GM18519 (cell line): ENCODE measurements at regions not wholly inside any gene's neighbourhood (a gene's known extent, or its start where the extent isn't known, plus 50 kb on each side); places are given as distances from the start of the nearest gene placed in this dataset.

ENCODE experiments used
- ATAC-seq: cut with Tn5 transposase; IDR thresholded peaks from one replicate; pipeline ENCODE4 v1.9.1; 2021; ENCODE audit warnings: mild to moderate bottlenecking, moderate library complexity; ENCODE audit not compliant: unreplicated experiment, low FRiP score

DNA sequence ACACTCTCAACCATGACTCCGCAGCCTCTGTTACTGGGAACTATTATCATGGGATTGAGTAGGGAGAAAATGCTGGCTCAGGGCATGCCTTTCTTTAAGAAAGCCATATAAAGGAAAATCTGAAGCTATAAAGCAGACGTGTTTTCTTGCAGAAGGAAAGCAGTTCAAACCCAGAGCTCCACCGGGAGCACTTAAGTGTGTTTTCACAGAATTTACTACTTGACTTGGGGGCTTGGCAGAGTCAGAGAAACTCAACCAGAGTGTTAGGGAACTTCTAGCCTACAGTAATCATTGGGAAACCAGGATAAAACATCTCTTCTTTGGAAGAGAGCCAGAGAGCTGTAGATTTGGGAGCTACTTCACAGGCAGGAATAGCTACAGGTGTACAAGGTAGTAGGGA is 283.4 kb upstream of the ADRA1B start:
- ATAC-seq = no peak

DNA sequence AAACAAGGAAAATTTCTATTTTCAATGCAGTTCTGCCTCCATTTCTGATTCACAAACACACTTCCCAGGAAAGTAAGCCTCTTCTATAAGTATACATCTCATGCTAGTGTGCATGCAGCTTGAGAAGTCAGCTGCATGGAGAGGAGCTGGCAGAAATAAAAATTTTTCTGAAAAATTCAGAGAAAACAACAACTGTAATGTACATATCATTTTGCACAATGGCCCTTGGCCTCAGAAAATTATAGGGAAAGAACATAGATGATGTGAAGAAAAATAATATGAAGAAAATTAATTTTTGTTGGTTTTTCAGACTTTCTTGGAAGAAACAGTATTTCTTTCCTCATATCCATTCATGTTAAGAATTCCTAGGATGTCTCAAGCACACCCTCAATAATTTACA is 277.8 kb upstream of the ADRA1B start:
- no peak for ATAC-seq

DNA sequence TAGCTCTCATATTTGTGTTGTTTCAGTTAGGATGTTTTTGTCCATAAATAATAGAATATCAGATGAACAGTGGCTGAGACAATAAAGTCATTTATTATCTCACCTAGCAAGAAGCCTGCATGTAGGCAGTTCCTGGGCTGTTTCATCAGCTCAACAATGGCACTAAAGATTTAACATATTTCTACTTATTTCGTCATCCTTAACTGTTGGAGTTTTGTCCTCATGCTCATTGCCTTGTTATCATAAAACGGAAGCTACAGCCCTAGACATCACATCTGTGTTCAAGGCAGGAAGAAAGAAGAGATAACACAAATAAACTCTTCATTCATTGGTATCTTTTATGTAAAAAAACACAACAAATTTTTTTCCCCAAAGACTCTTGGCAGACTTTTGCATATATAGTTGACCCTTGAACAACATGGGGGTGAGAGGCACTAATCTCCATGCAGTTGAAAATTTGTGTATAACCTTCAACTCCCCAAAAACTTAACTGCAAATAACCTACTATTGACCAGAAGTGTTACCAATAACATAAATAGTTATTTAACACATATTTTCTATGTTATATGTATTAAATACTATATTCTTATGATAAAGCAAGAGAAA is 277.2 kb upstream of the ADRA1B start:
- no peak for ATAC-seq

DNA sequence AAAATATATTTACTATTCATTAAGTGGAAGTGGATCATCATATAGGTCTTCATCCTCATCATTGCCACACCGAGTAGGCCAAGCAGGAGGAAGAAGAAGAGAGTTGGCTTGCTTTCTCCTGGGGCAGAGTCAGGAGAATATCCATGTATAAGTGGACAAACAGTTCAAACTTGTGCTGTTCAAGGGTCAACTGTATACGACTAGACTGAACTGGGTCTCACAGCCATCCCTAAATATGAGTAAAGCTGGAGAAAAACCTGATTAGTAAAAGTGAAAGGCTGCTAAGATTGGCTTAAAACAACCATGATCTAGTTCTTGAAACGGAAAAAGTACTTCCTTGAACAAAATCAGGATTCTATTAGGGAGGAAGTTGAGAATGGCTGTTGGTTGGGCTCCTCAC is 276.7 kb upstream of the ADRA1B start:
- no peak for ATAC-seq

DNA sequence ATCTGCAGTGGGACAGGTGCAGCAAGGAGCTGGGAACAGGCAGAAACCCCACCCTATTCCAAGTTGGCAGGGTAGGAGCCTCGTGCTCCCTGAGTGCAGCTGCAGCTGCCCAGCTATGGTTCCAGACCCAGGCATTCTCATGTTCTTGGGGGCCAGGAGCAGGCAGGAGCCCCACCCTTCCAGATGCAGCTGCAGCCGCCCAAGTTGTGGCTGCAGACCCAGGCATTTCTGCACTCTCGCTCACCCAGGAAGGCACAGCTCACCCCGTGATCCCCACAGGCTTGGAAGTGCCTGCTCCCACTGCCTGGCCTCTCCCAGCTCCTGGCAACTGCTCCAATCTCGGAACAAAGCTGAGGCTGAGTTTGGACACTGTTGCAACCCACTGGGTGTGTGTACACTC is 275.8 kb upstream of the ADRA1B start:
- no peak for ATAC-seq

DNA sequence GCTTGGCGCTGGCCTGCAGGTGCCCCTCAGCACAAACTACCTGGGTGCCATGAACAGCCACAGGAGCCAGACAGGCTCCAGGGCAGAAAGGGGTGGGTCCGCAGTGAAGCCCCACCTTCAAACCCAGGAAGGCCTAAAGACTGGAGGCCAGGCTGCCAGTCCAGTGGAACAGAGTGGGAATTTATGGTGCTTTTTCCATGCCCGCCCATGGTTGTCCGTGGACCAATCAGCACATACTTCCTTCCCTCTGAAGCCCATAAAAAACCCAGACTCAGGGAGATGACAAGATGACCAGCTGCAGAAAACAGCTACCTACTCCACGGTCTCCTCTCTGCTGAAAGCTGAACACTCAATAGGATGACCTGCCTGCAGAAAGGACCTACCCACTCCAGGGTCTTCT is 275.4 kb upstream of the ADRA1B start:
- ATAC-seq = no peak

DNA sequence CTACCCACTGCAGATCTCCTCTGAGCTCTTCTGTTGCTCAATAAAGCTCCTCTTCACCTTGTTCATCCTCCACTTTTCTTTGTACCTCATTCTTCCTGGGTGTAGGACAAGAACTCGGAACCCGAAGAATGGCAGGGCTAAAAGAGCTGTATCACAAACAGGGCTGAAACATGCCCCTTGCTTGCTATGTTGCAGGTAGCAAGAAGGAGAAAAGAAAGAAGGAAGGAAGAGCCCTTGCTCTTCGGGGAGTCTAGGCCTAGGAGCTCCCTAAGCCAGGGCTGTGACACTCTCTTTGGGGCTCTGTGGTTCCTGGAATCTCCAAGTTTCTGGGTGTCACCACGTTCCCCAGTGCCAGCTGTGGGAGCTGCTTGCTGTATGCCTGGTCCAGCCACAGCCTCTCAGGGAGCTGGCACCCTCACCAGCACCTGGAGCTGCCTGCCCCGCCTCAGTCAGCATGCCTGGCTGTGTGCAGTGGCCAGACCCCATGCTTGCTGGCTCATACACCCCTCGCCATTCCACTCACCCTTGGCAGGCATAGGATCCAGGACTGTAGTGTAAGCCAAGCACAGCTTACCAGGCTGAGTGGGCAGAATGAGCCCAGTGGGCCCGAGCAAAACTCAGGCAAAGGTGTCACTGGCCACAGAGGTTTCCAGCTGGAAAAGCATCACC is 274.8 kb upstream of the ADRA1B start:
- ATAC-seq = no peak

DNA sequence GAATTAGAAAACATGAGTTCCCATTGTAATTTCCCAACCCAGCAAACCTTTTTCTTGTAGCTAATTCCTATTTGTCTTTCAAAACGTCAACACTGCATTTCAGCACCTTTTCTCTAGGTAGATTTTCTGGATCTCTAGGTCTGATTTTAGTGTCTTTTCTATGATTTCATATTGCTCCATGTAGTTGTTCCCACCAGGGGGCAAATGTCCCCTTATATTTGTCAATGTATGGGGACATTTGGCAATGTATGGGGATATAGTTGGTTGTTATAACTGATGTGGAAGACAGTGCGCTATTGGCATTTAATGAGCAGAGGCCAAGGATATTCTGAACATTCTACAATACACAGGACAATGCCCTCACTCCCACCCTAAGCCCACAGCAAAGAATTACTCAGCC is 273.9 kb upstream of the ADRA1B start:
- no peak for ATAC-seq

DNA sequence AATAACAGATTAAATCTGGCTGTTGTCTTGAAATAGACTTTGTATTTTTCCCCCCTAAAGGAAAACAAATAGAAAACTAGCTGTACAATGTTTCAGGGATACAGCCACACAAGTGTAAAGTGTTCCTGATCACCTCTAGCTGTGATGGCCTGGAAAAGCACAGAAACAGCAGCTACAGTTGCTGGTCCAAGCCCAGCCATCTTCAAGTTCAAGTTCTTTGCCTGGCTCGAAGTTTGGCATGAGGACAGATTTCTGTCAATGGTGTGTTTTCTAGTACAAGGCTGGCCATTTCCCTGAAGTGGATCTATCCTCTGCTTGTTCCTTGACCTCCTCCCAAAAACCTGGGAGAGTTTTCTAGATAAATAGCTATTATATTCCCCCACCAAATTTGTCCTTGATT is 272.2 kb upstream of the ADRA1B start:
- no peak for ATAC-seq

DNA sequence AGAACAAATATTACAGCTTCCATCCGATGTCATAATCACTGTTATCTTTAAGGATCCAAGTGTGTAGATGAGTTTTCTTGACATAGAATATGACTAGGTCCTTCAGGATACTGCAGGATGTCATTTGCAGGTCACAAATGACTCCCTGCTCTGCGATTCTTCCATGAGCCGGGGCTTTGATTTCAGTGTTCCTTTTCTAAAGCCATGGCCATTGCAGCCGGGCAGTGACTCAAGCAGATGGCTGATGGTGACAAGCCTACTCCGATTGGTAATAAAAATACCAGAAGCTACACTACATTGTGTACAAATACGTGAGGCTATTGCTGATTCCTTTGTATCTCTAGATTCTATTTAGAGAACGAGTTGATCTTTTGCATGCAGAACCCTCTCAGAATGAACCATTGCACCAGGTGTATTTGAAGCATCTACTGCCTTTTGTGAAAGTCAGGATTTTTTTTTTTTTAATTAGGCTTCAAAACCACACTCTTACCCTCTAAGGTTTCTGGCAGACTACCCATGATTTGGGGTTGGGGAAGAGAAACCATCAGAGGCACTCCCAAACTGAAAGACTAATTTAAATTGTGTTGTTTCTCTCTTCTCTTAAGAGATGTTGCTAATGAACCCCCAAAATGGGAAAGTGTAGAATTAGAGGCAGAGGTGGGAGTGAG is 271.0 kb upstream of the ADRA1B start:
- no peak for ATAC-seq

DNA sequence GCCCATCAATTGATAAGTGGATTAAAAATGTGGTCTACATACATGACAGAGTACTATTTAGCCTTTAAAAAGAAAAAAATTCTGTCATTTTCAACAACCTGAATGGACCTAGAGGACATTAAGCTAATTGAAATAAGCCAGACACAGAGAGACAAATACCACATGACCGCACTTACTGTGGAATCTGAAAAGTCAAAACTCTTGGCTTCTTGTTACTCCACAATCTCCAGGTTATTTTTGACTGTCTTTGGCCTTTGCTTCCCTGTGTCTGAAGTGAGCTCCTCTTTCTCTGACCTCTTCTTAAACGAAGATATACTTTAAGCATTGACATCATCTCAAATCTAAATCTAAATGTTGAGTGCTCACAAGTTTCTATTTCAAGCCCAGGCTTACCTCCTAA is 265.5 kb upstream of the ADRA1B start:
- no peak for ATAC-seq

DNA sequence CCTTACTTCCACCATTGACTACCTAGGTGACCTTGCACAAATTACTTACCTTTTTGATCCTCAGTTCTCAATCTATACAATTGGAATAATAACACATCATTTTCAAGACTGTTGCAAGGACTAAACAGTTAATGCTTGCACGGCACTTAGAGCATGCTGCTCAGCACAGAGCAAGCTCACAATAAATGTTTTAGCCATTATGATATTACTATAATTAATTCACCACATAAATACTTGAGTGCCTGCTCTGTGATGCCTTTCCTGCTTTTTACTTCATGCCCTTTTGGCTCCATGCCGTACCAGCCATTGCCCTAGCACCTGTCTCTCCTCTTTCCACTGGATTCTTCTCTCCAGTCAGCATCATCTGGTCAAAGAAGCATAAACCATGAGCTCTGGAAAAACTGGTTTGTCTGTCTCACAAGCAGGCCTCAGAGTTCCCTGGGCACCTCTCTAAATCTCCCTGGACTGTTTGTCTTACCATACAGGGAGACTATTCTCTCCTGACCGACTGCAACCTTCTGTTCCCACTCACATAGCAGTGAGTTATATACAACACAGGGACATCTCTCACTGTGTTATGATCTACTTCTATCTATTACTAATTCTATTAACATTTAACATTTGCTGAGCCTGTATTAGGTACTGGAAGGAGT is 260.4 kb upstream of the ADRA1B start:
- no peak for ATAC-seq

DNA sequence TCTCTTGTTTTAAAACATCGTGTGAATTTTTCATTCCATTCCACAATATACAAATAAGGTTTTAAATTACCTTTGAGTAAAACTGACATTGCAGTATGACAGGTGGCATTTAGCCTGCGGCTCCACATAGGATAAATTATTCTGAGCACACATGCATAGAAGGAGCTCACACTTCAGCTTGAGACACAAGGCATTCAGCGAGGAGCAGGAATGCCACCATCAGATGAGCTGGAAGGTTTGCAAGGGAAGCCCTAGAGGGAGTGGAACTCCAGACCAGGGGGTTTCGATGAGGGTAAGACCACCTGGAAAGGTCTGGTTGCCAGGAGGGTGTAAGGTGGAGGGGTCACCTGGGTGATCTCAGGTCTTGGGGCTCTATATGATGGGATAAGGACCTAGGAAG is 259.0 kb upstream of the ADRA1B start:
- ATAC-seq = no peak

DNA sequence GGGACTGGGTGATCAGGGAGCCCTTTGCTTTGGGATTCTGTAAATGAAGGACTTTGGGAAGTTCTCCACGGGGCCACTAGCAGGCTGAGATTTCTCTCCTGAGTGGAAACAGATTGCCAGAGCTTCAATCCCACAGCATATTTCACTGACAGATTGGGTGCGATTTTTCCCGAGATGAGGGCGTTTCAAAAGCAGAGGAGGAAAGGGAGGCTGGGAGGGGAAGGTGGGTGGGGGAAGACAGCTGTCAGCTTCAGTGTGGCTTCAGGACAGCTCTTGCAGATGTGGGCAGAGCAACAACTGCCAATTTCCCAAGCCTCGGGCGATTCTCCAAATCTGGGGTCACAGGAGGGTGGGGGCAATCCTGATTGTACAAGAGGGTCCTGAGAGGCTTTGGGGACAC is 258.5 kb upstream of the ADRA1B start:
- ATAC-seq = no peak

DNA sequence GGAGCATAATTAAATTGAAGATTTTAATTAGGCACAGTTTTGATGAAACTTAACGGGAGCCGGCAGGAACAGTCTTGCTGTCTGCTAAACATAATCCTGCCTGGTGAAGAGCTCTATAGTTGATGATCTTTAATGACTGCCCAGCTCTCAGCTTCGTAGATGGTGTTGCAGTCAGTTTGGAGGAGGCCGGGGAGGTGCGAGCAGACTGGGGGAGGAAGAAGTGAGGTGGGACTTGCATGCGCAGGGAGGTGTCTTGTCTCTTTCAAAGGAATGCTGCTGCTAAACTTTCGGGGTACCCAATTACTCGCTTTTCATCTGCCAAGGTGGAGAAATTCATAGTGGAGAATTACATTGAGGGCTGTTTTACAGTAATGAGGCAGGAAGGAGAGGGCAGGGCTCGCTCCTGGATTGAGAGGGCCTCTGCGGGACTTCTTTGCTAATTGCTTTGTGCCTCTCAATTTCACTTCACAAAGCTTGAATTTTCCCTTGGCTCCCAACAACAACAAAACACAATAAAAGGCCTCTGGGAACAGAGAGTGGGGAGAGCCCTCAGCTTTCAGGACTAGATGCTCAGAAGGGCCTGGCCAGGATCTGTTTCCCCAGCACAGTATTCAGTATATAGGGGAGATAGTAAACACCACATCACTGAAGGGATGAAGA is 257.9 kb upstream of the ADRA1B start:
- no peak for ATAC-seq

DNA sequence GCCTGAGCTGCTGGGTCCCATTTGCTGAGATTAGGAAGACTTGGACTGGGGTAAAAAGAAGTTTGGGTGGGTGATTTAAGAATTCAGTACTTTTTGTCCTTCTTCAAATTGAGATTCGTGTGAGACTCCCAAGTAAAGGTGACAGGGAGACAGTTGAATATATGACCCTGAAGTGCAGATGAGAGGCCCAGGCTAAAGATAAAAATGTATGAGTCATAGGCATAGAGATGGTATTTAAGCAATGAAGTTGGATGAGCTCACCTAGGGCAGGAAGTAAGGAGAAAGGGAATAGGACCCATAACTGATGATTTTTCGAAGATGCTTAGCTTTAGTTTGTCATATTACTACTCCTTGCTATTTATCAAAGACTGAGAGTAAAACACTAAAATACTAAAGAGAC is 255.9 kb upstream of the ADRA1B start:
- no peak for ATAC-seq

DNA sequence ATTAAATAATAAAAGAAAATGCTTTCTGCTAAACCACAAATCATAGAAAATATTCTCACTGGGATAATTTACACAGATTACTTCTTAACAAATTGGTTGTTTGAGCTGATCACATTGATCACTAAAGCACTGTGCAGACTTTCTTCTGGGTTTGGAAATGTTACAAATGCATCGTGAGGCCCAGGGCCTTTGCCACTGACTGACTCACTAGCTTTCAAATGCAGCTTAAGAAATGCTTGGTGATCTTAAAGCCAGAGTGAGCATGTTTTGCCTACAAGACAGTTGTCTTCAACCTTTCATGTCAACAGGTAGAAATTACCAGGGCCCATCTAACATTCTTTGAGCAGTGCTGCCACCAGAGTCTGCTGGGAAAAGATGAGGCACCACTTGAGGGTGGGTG is 252.3 kb upstream of the ADRA1B start:
- ATAC-seq = no peak

DNA sequence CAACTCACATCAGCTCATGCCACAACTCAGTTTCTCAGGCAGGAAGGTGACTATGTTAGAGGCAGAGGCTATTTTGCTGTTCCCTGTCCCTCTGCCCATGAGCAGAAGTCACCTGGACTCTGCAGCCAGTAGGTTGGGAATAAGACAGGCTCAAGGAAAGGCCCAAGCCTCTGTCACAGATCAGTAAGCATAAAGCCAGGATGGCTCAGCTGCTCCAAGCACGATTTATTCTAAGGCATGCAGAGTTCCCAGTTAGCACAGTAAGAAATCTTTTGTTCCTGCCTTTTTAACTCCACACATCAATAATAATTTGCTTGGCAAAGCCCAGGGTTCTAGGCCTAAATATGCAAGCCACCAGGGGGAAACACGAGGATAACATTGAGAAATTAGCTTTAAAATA is 249.0 kb upstream of the ADRA1B start:
- ATAC-seq = no peak

DNA sequence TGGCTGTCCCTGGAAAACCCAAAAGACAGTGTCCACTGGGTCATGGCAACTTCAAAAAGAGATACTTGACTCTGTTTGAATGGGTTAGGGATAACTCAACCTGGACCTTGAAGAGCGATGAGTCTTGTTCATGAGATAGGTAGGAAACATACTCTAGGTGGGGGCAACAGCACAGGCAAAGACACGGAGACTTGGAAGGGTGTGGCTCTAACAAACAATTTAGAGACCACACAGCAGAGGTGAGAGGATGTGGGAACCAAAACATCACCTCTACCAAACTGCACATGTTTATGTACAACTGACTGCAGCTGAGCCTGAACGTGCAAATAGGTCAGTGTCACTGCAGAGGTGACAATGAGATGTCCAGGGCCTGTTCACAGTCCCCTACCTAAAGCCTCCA is 247.7 kb upstream of the ADRA1B start:
- no peak for ATAC-seq

DNA sequence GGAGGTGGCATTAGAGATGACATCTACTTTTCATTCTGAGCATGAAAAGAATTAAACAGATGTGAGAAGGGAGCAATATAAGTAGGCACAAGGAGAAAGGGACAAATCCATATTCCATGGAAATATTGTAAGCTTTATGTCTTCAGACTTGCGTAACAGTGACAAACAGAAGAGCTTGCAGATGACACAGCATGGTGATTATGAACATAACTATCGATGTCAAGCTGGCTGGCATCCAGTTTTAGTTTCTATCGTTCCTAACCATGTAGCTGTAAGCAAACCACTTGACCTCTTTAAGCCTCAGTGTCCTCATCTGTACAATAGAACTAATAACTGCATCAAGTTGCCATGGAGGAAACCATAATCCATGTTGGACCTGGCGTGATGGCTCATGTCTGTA is 246.7 kb upstream of the ADRA1B start:
- ATAC-seq = no peak

DNA sequence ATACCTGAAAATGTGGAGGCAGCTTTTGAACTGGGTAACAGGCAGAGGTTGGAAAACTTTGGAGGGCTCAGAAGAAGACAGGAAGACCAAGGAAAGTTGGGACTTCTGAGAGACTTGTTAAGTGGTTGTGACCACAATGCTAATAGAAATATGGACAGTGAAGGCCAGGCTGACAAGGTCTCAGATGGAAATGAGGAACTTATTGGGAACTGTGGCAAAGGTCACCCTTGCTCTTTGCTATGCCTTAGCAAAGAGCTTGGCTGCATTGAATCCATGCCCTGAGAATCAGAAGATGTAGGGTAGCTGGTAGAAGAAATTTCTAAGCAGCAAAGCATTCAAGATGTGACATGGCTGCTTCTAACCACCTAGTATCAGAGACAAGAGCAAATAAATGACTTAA is 244.4 kb upstream of the ADRA1B start:
- no peak for ATAC-seq
